ENCODE measurements at regions not wholly inside any gene's neighbourhood (a gene's known extent, or its start where the extent isn't known, plus 50 kb on each side); places are given as distances from the start of the nearest gene placed in this dataset.
A peak's percentile ranks its signal among the peaks of the same experiment; 100 is the strongest.
"Not testable (repeated sequence)": the region's sequence is repeated elsewhere in the genome, so short reads cannot be mapped to it uniquely, and the experiment has no call there.

GRCh38 chr3:107206945-107207344 is 170.3 kb upstream of the CCDC54 start:
- no peak for DNase-seq

GRCh38 chr3:107208100-107208499 is 169.1 kb upstream of the CCDC54 start:
- no peak for DNase-seq

GRCh38 chr3:107208796-107209195 is 168.4 kb upstream of the CCDC54 start:
- no peak for DNase-seq

GRCh38 chr3:107209302-107209990 is 167.8 kb upstream of the CCDC54 start:
- no peak for DNase-seq

GRCh38 chr3:107211608-107212007 is 165.6 kb upstream of the CCDC54 start:
- DNase-seq: no peak

GRCh38 chr3:107212618-107213017 is 164.6 kb upstream of the CCDC54 start:
- no peak for DNase-seq

GRCh38 chr3:107213044-107213669 is 164.1 kb upstream of the CCDC54 start:
- no peak for DNase-seq

GRCh38 chr3:107216229-107216628 is 161.0 kb upstream of the CCDC54 start:
- no peak for DNase-seq

- DNase-seq: no peak
Measured at GRCh38 chr3:107216711-107217110, 160.5 kb upstream of the CCDC54 start.

GRCh38 chr3:107217172-107217571 is 160.1 kb upstream of the CCDC54 start:
- DNase-seq: no peak

- DNase-seq: no peak
Measured at GRCh38 chr3:107218864-107219269, 158.4 kb upstream of the CCDC54 start.

GRCh38 chr3:107220538-107220937 is 156.7 kb upstream of the CCDC54 start:
- DNase-seq: no peak

GRCh38 chr3:107221856-107222255 is 155.4 kb upstream of the CCDC54 start:
- DNase-seq: no peak

- no peak for DNase-seq
Measured at GRCh38 chr3:107222907-107223306, 154.3 kb upstream of the CCDC54 start.

GRCh38 chr3:107224026-107224596 is 153.1 kb upstream of the CCDC54 start:
- no peak for DNase-seq

- no peak for DNase-seq
Measured at GRCh38 chr3:107227091-107227490, 150.1 kb upstream of the CCDC54 start.

- DNase-seq: not testable (repeated sequence)
Measured at GRCh38 chr3:107233877-107234276, 143.4 kb upstream of the CCDC54 start.

- no peak for DNase-seq
Measured at GRCh38 chr3:107235193-107235927, 141.9 kb upstream of the CCDC54 start.

GRCh38 chr3:107235928-107236315 is 141.3 kb upstream of the CCDC54 start:
- DNase-seq: peak; percentile 67

GRCh38 chr3:107236655-107237337 is 140.4 kb upstream of the CCDC54 start:
- DNase-seq: no peak

GRCh38 chr3:107238787-107239186 is 138.5 kb upstream of the CCDC54 start:
- DNase-seq: no peak

GRCh38 chr3:107239703-107240102 is 137.5 kb upstream of the CCDC54 start:
- DNase-seq: no peak
